DND-41 (cell line): ENCODE measurements at regions not wholly inside any gene's neighbourhood (a gene's known extent, or its start where the extent isn't known, plus 50 kb on each side); places are given as distances from the start of the nearest gene placed in this dataset.

ENCODE experiments used
- ATAC-seq: fragments of 200-7000 bp; cut with Tn5 transposase; 3 replicates; pipeline ENCODE4 v1.9.1; 2021; ENCODE audit warnings: low read depth; ENCODE audit not compliant: insufficient read depth
- DNase-seq: peaks from one replicate; pipeline ENCODE4 v3.0.0-alpha.2; 2020
- H2AFZ ChIP-seq: 2 replicates; pipeline ENCODE4 v1.6.0; 2012; ENCODE audit warnings: low read depth, low read length
- H3K27ac ChIP-seq: 2 replicates; pipeline ENCODE4 v1.5.1; 2012; ENCODE audit warnings: low read length, inconsistent platforms
- H3K27me3 ChIP-seq: fragments of 200-600 bp; sonication (generic); 2 replicates; pipeline ENCODE4 v1.6.0; 2012; ENCODE audit warnings: low read length, mild to moderate bottlenecking, inconsistent platforms; ENCODE audit not compliant: insufficient read depth, poor library complexity
- H3K36me3 ChIP-seq: 2 replicates; pipeline ENCODE4 v1.5.1; 2012; ENCODE audit warnings: low read length, inconsistent platforms; ENCODE audit not compliant: insufficient read depth
- H3K4me1 ChIP-seq: 2 replicates; pipeline ENCODE4 v1.5.1; 2012; ENCODE audit warnings: mild to moderate bottlenecking, low read length; ENCODE audit not compliant: insufficient read depth
- H3K4me2 ChIP-seq: 2 replicates; pipeline ENCODE4 v1.6.0; 2012; ENCODE audit warnings: mild to moderate bottlenecking, moderate library complexity, low read length, inconsistent platforms; ENCODE audit not compliant: insufficient read depth
- H3K4me3 ChIP-seq, 2 experiments: fragments of 200-600 bp in 1 of 2; shearing (Covaris generic) in 1 of 2; 2 replicates each; pipeline ENCODE4 v1.5.1; 2012 to 2016; ENCODE audit warnings: inconsistent platforms in 2 of 2, low read length in 2 of 2, mild to moderate bottlenecking in 2 of 2, low read depth in 1 of 2, moderate library complexity in 1 of 2
- H3K79me2 ChIP-seq: 2 replicates; pipeline ENCODE4 v1.6.0; 2012; ENCODE audit warnings: low read length, inconsistent platforms; ENCODE audit not compliant: insufficient read depth
- H3K9ac ChIP-seq: 2 replicates; pipeline ENCODE4 v1.6.0; 2012; ENCODE audit warnings: low read depth, mild to moderate bottlenecking, inconsistent platforms, low read length, moderate library complexity
- H3K9me3 ChIP-seq: 2 replicates; pipeline ENCODE4 v1.5.1; 2012; ENCODE audit warnings: low read length, moderate library complexity, mild to moderate bottlenecking, inconsistent platforms; ENCODE audit not compliant: insufficient read depth, severe bottlenecking
- H4K20me1 ChIP-seq: 2 replicates; pipeline ENCODE4 v1.6.0; 2012; ENCODE audit warnings: low read length; ENCODE audit not compliant: insufficient read depth
- EZH2 ChIP-seq: IDR thresholded peaks from 3 replicates; pipeline ENCODE4 v1.6.1; 2012; ENCODE audit warnings: borderline replicate concordance, low read depth, mild to moderate bottlenecking, moderate library complexity, low read length, inconsistent platforms; ENCODE audit not compliant: severe bottlenecking
- TF ChIP-seq, protein P1 (sequence below): IDR thresholded peaks from 2 replicates; pipeline ENCODE4 v1.5.1; 2012; ENCODE audit warnings: borderline replicate concordance, low read length, moderate library complexity, mild to moderate bottlenecking; ENCODE audit not compliant: poor library complexity, severe bottlenecking; ENCODE audit errors: extremely low read depth

DNA sequence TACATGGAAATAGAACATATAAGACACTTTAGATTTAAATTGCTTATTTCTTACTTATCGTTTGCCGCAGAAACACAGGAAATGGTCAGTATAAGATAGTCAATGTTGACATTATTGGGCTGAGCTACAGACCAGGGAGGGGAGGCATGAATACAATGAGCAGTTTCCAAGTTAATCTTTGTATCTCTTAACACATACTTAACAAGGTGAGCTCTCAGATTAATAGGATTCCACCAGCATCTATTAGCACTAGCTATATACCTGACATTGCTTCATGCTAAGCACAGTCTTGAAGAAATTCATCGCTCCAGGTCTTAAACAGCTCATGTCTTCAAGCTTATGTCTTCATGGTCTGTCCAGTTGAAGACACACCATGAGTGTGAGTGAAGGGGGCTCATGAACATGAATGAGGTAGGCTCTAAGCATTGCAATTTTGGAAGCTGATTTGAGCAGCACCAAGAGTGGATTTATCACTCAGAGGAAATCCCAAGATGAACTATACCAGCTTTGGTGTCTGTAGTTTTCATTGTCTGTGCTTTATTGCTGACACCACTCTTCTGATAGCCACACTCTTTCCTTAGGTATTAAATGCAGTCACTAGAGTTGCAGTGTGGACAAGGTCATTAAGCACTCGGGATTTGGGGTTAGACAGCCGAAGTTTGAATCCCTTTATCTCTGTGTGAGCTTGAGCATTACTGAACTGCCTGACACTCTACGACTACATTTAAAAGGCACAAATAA lies 359.3 kb upstream of the EPHA4 start:
- H3K36me3 ChIP-seq, result no peaks in the 10 kb centered on the region
- no peaks in the 10 kb centered on the region for H4K20me1 ChIP-seq
- H3K4me1 ChIP-seq, result no peaks in the 10 kb centered on the region
- ATAC-seq, result no peak
- no peak overlapping the region for H3K4me3 ChIP-seq
- H3K27me3 ChIP-seq, result no peaks in the 10 kb centered on the region
- TF ChIP-seq, protein P1, sequence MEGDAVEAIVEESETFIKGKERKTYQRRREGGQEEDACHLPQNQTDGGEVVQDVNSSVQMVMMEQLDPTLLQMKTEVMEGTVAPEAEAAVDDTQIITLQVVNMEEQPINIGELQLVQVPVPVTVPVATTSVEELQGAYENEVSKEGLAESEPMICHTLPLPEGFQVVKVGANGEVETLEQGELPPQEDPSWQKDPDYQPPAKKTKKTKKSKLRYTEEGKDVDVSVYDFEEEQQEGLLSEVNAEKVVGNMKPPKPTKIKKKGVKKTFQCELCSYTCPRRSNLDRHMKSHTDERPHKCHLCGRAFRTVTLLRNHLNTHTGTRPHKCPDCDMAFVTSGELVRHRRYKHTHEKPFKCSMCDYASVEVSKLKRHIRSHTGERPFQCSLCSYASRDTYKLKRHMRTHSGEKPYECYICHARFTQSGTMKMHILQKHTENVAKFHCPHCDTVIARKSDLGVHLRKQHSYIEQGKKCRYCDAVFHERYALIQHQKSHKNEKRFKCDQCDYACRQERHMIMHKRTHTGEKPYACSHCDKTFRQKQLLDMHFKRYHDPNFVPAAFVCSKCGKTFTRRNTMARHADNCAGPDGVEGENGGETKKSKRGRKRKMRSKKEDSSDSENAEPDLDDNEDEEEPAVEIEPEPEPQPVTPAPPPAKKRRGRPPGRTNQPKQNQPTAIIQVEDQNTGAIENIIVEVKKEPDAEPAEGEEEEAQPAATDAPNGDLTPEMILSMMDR, result no peak
- DNase-seq, result no peak
- H2AFZ ChIP-seq, result no peak overlapping the region
- H3K9me3 ChIP-seq, result no peaks in the 10 kb centered on the region
- H3K27ac ChIP-seq, result no peak overlapping the region
- no peaks in the 10 kb centered on the region for H3K79me2 ChIP-seq
- no peak overlapping the region for H3K4me2 ChIP-seq
- H3K9ac ChIP-seq, result no peak overlapping the region

DNA sequence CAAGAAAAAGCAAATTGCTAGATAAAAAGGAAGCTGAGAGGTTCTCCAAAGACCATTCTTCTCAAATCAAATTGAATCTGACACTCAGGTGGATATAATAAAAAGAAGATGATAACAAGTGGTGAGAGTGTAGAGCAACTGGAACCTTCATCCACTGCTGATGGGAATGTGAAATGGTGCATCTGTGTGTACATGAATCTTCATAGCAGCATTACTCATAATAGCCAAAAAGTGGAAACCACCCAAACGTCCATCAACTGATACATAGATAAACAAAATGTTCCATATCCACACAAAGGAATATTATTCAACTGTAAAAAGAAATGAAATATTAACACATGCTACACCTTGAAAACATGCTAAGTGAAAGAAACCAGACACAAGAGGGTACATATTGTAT lies 357.2 kb upstream of the EPHA4 start:
- TF ChIP-seq, protein P1, result no peak
- no peak for TF ChIP-seq EZH2
- H3K9ac ChIP-seq, result no peak overlapping the region
- no peak for DNase-seq

DNA sequence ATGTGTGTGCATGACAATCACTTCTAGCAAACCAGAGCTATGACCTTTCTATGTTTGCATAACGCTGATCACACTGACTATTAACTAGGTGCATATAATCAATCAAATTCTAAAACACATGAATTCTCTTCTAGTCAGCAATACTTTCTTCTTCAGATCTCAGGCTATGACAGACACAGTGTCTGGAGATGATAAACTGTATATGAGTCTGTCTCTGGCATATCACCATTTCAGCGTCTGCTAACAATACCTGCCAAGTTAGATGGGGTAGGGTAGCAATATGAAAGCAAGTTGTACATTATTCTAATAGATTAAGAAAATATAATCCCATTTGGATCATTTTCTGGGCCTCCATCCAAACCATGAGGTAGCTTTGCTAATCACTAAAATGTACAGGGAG lies 354.2 kb upstream of the EPHA4 start:
- Histone ChIP-seq H3K27ac (no peak overlapping the region), H3K79me2 (no peaks in the 10 kb centered on the region), H3K4me2 (no peak overlapping the region), H3K4me1 (no peaks in the 10 kb centered on the region), H4K20me1 (no peaks in the 10 kb centered on the region), H3K9ac (no peak overlapping the region), H2AFZ (no peak overlapping the region), H3K36me3 (no peaks in the 10 kb centered on the region), H3K27me3 (no peaks in the 10 kb centered on the region), H3K9me3 (no peaks in the 10 kb centered on the region), H3K4me3 (no peak overlapping the region)
- TF ChIP-seq, protein P1, result no peak
- TF ChIP-seq EZH2, result no peak
- ATAC-seq (no peak), DNase-seq (no peak)

More for the DNA sequence above, 357.2 kb upstream of the EPHA4 start:
- Histone ChIP-seq H4K20me1 (no peaks in the 10 kb centered on the region), H3K9me3 (no peaks in the 10 kb centered on the region), H3K4me3 (no peak overlapping the region), H2AFZ (no peak overlapping the region), H3K27ac (no peak overlapping the region), H3K4me2 (no peak overlapping the region), H3K36me3 (no peaks in the 10 kb centered on the region), H3K79me2 (no peaks in the 10 kb centered on the region), H3K27me3 (no peaks in the 10 kb centered on the region), H3K4me1 (no peaks in the 10 kb centered on the region)
- no peak for ATAC-seq

DNA sequence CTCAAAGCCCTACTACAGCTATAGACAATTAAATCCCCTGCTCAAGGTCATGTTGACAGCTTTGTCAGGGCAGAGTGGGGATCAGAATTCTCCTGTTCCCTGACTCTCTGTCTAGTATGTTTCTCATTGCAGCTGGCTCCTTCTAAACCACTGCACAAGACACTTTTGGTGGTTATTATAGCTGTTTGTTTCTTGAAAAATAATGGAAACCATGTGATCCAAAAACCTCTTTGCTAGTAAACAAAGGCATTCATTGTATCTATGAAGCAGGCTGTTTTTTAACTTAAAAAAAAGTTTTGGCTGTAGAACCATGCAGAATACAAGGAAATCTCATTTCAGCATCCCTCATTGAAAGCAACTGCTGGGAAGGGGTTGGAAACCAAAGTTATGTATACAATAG lies 352.5 kb upstream of the EPHA4 start:
- TF ChIP-seq, protein P1, result no peak
- no peak for TF ChIP-seq EZH2
- H3K79me2 ChIP-seq, result no peaks in the 10 kb centered on the region
- no peaks in the 10 kb centered on the region for H3K36me3 ChIP-seq
- no peak overlapping the region for H3K9ac ChIP-seq
- H3K27ac ChIP-seq, result no peak overlapping the region
- no peak overlapping the region for H3K4me2 ChIP-seq
- no peaks in the 10 kb centered on the region for H4K20me1 ChIP-seq
- H3K27me3 ChIP-seq, result no peaks in the 10 kb centered on the region
- H2AFZ ChIP-seq, result no peak overlapping the region
- H3K4me1 ChIP-seq, result no peaks in the 10 kb centered on the region
- no peaks in the 10 kb centered on the region for H3K9me3 ChIP-seq
- ATAC-seq, result no peak
- H3K4me3 ChIP-seq, result no peak overlapping the region
- no peak for DNase-seq
